ENCODE measurements at regions not wholly inside any gene's neighbourhood (a gene's known extent, or its start where the extent isn't known, plus 50 kb on each side); places are given as distances from the start of the nearest gene placed in this dataset.
"Not testable (repeated sequence)": the region's sequence is repeated elsewhere in the genome, so short reads cannot be mapped to it uniquely, and the experiment has no call there.

DNA sequence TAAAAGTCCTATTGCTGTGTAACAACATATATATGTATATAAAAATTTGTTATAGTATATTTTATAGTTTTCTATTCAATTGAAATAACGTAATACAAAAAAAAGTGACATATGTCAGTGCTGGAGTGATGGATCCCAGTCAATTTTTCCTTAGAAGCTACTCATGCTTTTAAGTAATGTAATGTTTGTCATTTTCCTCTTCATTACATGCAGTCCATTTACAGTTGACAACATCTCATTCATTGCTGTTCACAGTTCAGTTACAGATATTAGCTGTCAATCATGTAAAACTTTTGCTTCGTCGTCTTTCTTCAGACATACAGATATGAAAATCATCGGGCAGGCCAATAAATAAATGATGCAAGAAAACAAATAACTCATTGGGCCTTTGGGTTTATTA lies 525.1 kb upstream of the PRR20A start:
- Mint-ChIP-seq H3K27me3 (no peaks in the 10 kb centered on the region), H3K4me1 (no peaks in the 10 kb centered on the region), H3K9me3 (peaks cover 0 to 14% (median 4%) of the 10 kb centered on the region in 8 donors), H3K27ac (no peak overlapping the region), H3K36me3 (no peaks in the 10 kb centered on the region), H3K4me3 (no peak overlapping the region)
- H3K4me1 ChIP-seq (ENCODE audit: insufficient read depth, low read length) = no peaks in the 10 kb centered on the region
- intact Hi-C loops (cut with micrococcal nuclease) = no loop called here
- H3K9me3 ChIP-seq (ENCODE audit: control insufficient read depth in 1 of 2, low read length in 2 of 2) = no peaks in the 10 kb centered on the region
- H3K27me3 ChIP-seq (ENCODE audit: insufficient read depth, low read length) = no peaks in the 10 kb centered on the region
- DNase-seq = no peak
- CTCF ChIA-PET (ENCODE audit: partially characterized antibody) = no interaction called here
- POLR2A ChIA-PET (ENCODE audit: partially characterized antibody) = no interaction called here
- no peak overlapping the region for H3K27ac ChIP-seq (ENCODE audit: low read depth, low read length)
- H3K36me3 ChIP-seq (ENCODE audit: insufficient read depth, low read length) = no peaks in the 10 kb centered on the region
- H3K4me3 ChIP-seq (ENCODE audit: low read length in 2 of 2) = no peak overlapping the region

DNA sequence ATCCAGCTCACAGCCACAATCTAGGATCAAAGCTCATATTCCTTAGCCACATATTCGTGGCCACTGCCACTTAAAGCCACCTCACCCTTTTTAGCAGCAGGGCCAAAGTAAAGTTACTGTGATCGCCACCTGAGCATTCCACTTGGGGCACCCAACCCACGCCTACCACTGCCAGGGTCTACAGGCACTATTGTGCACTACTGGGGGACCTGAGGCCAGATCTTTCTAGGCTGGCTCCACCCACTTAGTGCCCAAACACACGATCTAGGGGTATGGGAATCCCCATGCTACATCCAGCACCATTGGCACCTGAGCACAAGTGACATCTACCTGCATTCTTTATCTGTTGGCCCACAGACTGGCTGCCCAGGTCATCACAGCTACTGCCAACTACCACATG lies 517.9 kb upstream of the PRR20A start:
- Histone ChIP-seq H3K4me1 (ENCODE audit: insufficient read depth, low read length) (no peaks in the 10 kb centered on the region), H3K27me3 (ENCODE audit: insufficient read depth, low read length) (no peaks in the 10 kb centered on the region), H3K9me3 (ENCODE audit: control insufficient read depth in 1 of 2, low read length in 2 of 2) (peaks cover 0 to 10% of the 10 kb centered on the region in 2 donors), H3K4me3 (ENCODE audit: low read length in 2 of 2) (no peak overlapping the region), H3K36me3 (ENCODE audit: insufficient read depth, low read length) (no peaks in the 10 kb centered on the region), H3K27ac (ENCODE audit: low read depth, low read length) (no peak overlapping the region)
- Mint-ChIP-seq H3K27me3 (no peaks in the 10 kb centered on the region), H3K36me3 (no peaks in the 10 kb centered on the region), H3K4me3 (no peak overlapping the region), H3K9me3 (peaks cover 0 to 20% (median 11%) of the 10 kb centered on the region in 8 donors), H3K4me1 (no peaks in the 10 kb centered on the region), H3K27ac (no peak overlapping the region)
- no peak for DNase-seq
- intact Hi-C loops (cut with micrococcal nuclease) = no loop called here
- ChIA-PET CTCF (ENCODE audit: partially characterized antibody) (no interaction called here), POLR2A (ENCODE audit: partially characterized antibody) (no interaction called here)

DNA sequence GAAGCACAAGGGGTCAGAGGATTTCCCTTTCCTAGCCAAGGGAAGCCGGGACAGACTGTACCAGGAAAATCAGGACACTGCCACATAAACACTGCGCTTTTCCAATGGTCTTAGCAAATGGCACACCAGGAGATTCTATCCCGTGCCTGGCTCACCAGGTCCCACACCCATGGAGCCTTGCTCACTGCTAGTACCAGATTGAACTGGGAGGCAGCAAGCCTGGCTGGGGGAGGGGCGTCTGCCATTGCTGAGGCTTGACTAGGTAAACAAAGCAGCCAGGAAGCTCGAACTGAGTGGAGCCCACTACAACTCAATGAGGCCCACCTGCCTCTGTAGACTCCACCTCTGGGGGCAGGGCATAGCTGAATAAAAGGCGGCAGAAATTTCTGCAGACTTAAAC lies 511.8 kb upstream of the PRR20A start:
- CTCF ChIA-PET (ENCODE audit: partially characterized antibody); H3K36me3 ChIP-seq (ENCODE audit: insufficient read depth, low read length); DNase-seq; H3K36me3 Mint-ChIP-seq; H3K27ac ChIP-seq (ENCODE audit: low read depth, low read length); intact Hi-C loops (cut with micrococcal nuclease); H3K4me3 ChIP-seq (ENCODE audit: low read length in 2 of 2); H3K27ac Mint-ChIP-seq; H3K4me1 Mint-ChIP-seq; H3K27me3 ChIP-seq (ENCODE audit: insufficient read depth, low read length); POLR2A ChIA-PET (ENCODE audit: partially characterized antibody); H3K27me3 Mint-ChIP-seq; H3K4me3 Mint-ChIP-seq; H3K9me3 ChIP-seq (ENCODE audit: control insufficient read depth in 1 of 2, low read length in 2 of 2); H3K4me1 ChIP-seq (ENCODE audit: insufficient read depth, low read length): not testable (repeated sequence)
- H3K9me3 Mint-ChIP-seq = peaks cover 3 to 49% (median 23%) of the 10 kb centered on the region in 8 donors

DNA sequence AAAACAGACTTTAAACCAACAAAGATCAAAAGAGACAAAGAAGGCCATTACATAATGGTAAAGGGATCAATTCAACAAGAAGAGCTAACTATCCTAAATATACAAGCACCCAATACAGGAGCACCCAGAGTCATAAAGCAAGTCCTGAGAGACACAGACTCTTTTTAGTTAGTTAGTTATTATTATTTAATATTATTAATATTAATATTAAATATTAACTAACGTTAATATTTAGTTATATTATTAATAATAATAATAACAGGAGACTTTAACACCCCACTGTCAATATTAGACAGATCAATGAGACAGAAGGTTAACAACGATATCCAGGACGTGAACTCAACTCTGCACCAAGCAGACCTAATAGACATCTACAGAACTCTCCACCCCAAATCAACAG lies 509.7 kb upstream of the PRR20A start:
- H3K27ac ChIP-seq (ENCODE audit: low read depth, low read length); H3K9me3 ChIP-seq (ENCODE audit: control insufficient read depth in 1 of 2, low read length in 2 of 2); H3K4me1 Mint-ChIP-seq; H3K27me3 Mint-ChIP-seq; H3K36me3 Mint-ChIP-seq; intact Hi-C loops (cut with micrococcal nuclease); H3K4me1 ChIP-seq (ENCODE audit: insufficient read depth, low read length); H3K36me3 ChIP-seq (ENCODE audit: insufficient read depth, low read length); DNase-seq; H3K27ac Mint-ChIP-seq; POLR2A ChIA-PET (ENCODE audit: partially characterized antibody); CTCF ChIA-PET (ENCODE audit: partially characterized antibody); H3K4me3 Mint-ChIP-seq; H3K4me3 ChIP-seq (ENCODE audit: low read length in 2 of 2); H3K27me3 ChIP-seq (ENCODE audit: insufficient read depth, low read length): not testable (repeated sequence)
- H3K9me3 Mint-ChIP-seq = peaks cover 3 to 47% (median 21%) of the 10 kb centered on the region in 8 donors

DNA sequence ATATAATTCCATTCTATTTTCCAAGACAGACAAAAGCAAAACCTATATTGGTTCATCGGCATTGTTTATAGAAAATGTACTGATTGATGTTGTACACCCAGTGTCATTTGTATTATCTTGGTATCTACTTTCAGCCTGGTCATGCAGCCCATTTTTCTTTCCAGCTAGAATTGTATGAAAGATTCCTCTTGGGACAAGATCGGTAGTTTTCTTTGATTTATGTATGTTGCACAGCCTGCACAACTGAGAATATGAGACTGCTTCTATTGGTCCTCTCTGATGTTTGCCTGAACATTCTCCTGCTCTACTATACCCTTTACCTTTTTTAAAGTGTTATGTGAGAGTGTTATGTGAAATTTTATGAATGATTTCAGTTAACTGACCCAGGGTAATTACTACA lies 487.7 kb upstream of the PRR20A start:
- Mint-ChIP-seq H3K27me3 (no peaks in the 10 kb centered on the region), H3K9me3 (peaks cover 0 to 22% (median 7%) of the 10 kb centered on the region in 8 donors), H3K4me3 (no peak overlapping the region), H3K27ac (no peak overlapping the region), H3K36me3 (no peaks in the 10 kb centered on the region), H3K4me1 (no peaks in the 10 kb centered on the region)
- POLR2A ChIA-PET (ENCODE audit: partially characterized antibody) = no interaction called here
- intact Hi-C loops (cut with micrococcal nuclease) = no loop called here
- Histone ChIP-seq H3K27ac (ENCODE audit: low read depth, low read length) (no peak overlapping the region), H3K4me3 (ENCODE audit: low read length in 2 of 2) (no peak overlapping the region), H3K27me3 (ENCODE audit: insufficient read depth, low read length) (no peaks in the 10 kb centered on the region), H3K9me3 (ENCODE audit: control insufficient read depth in 1 of 2, low read length in 2 of 2) (no peaks in the 10 kb centered on the region), H3K4me1 (ENCODE audit: insufficient read depth, low read length) (no peaks in the 10 kb centered on the region), H3K36me3 (ENCODE audit: insufficient read depth, low read length) (no peaks in the 10 kb centered on the region)
- CTCF ChIA-PET (ENCODE audit: partially characterized antibody) = no interaction called here
- no peak for DNase-seq

DNA sequence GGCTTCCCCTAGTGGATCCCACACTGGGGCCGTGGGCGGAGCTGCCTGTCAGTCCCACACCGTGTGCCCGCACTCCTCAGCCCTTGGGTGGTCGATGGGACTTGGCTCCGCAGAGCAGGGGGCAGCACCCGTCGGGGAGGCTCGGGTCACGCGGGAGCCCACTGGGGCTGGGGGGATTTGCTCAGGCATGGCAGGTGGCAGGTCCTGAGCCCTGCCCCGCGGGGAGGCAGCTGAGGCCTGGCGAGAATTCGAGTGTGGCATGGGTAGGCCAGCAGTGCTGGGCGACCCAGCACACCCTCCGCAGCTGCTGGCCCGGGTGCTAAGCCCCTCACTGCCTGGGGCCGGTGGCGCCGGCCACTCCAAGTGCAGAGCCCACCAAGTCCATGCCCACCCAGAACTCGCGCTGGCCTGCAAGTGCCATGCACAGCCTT lies 481.7 kb upstream of the PRR20A start:
- CTCF ChIA-PET (ENCODE audit: partially characterized antibody) = no interaction called here

DNA sequence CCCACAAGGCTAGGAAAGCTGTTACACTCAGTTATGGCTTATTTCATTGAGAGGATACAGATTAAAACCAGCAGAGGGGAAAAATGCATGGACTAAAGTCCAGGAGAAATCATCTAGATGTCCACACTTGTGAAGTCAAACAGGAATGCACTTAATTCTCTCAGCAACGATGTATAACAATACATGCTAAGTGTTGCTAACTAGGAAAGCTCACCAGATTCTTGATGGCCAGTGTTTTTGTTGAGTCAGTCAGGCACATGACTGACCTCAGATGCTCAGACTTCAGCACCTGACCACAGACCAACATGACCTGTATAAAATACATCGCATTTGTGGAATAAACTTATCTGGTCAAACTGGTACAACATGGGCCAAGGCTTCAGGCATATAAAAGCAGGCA lies 470.2 kb upstream of the PRR20A start:
- H3K27ac Mint-ChIP-seq = no peak overlapping the region
- no peak overlapping the region for H3K4me3 ChIP-seq (ENCODE audit: low read length in 2 of 2)
- DNase-seq = no peak
- H3K27ac ChIP-seq (ENCODE audit: low read depth, low read length) = no peak overlapping the region
- ChIA-PET CTCF (ENCODE audit: partially characterized antibody) (no interaction called here), POLR2A (ENCODE audit: partially characterized antibody) (no interaction called here)
- no peaks in the 10 kb centered on the region for H3K4me1 Mint-ChIP-seq
- no peaks in the 10 kb centered on the region for H3K36me3 ChIP-seq (ENCODE audit: insufficient read depth, low read length)
- intact Hi-C loops (cut with micrococcal nuclease) = no loop called here
- H3K27me3 Mint-ChIP-seq = no peaks in the 10 kb centered on the region
- no peak overlapping the region for H3K4me3 Mint-ChIP-seq
- H3K9me3 ChIP-seq (ENCODE audit: control insufficient read depth in 1 of 2, low read length in 2 of 2) = no peaks in the 10 kb centered on the region
- no peaks in the 10 kb centered on the region for H3K27me3 ChIP-seq (ENCODE audit: insufficient read depth, low read length)
- H3K9me3 Mint-ChIP-seq = peaks cover 0 to 13% (median 6%) of the 10 kb centered on the region in 8 donors
- no peaks in the 10 kb centered on the region for H3K36me3 Mint-ChIP-seq
- no peaks in the 10 kb centered on the region for H3K4me1 ChIP-seq (ENCODE audit: insufficient read depth, low read length)

More for the DNA sequence above, 481.7 kb upstream of the PRR20A start:
- H3K4me3 ChIP-seq (ENCODE audit: low read length in 2 of 2) = no peak overlapping the region
- no peak overlapping the region for H3K27ac Mint-ChIP-seq
- intact Hi-C loops (cut with micrococcal nuclease) = no loop called here
- H3K36me3 ChIP-seq (ENCODE audit: insufficient read depth, low read length) = no peaks in the 10 kb centered on the region
- no peak overlapping the region for H3K4me3 Mint-ChIP-seq
- DNase-seq = peak in 1 of 5 donors; percentile 16
- POLR2A ChIA-PET (ENCODE audit: partially characterized antibody) = no interaction called here
- H3K4me1 ChIP-seq (ENCODE audit: insufficient read depth, low read length) = no peaks in the 10 kb centered on the region
- no peaks in the 10 kb centered on the region for H3K9me3 ChIP-seq (ENCODE audit: control insufficient read depth in 1 of 2, low read length in 2 of 2)
- no peaks in the 10 kb centered on the region for H3K27me3 Mint-ChIP-seq
- no peaks in the 10 kb centered on the region for H3K36me3 Mint-ChIP-seq
- peaks cover 0 to 31% (median 16%) of the 10 kb centered on the region in 8 donors for H3K9me3 Mint-ChIP-seq
- H3K27me3 ChIP-seq (ENCODE audit: insufficient read depth, low read length) = no peaks in the 10 kb centered on the region
- H3K27ac ChIP-seq (ENCODE audit: low read depth, low read length) = no peak overlapping the region
- H3K4me1 Mint-ChIP-seq = no peaks in the 10 kb centered on the region

DNA sequence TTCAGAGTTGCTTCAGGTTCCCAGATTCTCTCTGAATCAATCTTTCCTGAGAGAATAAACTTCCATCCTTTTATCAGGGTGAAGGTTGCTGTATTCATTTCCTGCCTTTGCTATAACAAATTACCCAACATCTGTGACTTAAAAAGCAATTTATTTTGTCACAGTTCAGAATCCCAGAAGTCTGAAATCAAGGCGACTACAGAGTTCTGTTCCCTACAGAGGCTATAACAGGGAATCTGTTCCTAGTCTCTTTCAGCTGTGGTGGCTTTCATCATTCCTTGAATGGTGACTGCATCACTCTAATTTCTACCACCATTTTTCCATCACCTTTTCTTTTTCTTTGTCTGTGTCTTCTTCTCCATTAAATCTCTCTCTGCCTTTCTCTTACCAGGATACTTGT lies 459.3 kb upstream of the PRR20A start:
- H3K27me3 ChIP-seq (ENCODE audit: insufficient read depth, low read length) = no peaks in the 10 kb centered on the region
- intact Hi-C loops (cut with micrococcal nuclease) = no loop called here
- H3K36me3 Mint-ChIP-seq = no peaks in the 10 kb centered on the region
- no peaks in the 10 kb centered on the region for H3K9me3 ChIP-seq (ENCODE audit: control insufficient read depth in 1 of 2, low read length in 2 of 2)
- CTCF ChIA-PET (ENCODE audit: partially characterized antibody) = no interaction called here
- H3K4me1 Mint-ChIP-seq = no peaks in the 10 kb centered on the region
- H3K27me3 Mint-ChIP-seq = no peaks in the 10 kb centered on the region
- no peak for DNase-seq
- no peak overlapping the region for H3K4me3 Mint-ChIP-seq
- H3K9me3 Mint-ChIP-seq = peaks cover 0 to 14% (median 6%) of the 10 kb centered on the region in 8 donors
- no peaks in the 10 kb centered on the region for H3K4me1 ChIP-seq (ENCODE audit: insufficient read depth, low read length)
- no peak overlapping the region for H3K27ac ChIP-seq (ENCODE audit: low read depth, low read length)
- H3K4me3 ChIP-seq (ENCODE audit: low read length in 2 of 2) = no peak overlapping the region
- POLR2A ChIA-PET (ENCODE audit: partially characterized antibody) = no interaction called here
- H3K27ac Mint-ChIP-seq = no peak overlapping the region
- H3K36me3 ChIP-seq (ENCODE audit: insufficient read depth, low read length) = no peaks in the 10 kb centered on the region
